H9 (cell line): ENCODE measurements at regions not wholly inside any gene's neighbourhood (a gene's known extent, or its start where the extent isn't known, plus 50 kb on each side); places are given as distances from the start of the nearest gene placed in this dataset.

Source experiments
- DNase-seq: peaks from one replicate; pipeline ENCODE4 v3.0.0-alpha.2; 2017
- H2AFZ ChIP-seq: one replicate; pipeline ENCODE4 v1.6.1; 2013; ENCODE audit warnings: mild to moderate bottlenecking, low read length, control low read depth, moderate library complexity
- H2AK5ac ChIP-seq: 2 replicates; pipeline ENCODE4 v1.6.1; 2013; ENCODE audit warnings: low read length, control low read depth, mixed read lengths; ENCODE audit not compliant: insufficient read length
- H2BK120ac ChIP-seq: one replicate; pipeline ENCODE4 v1.6.1; 2013; ENCODE audit warnings: low read depth, mild to moderate bottlenecking, low read length, control low read depth, inconsistent platforms; ENCODE audit not compliant: poor library complexity, severe bottlenecking
- H2BK12ac ChIP-seq: 2 replicates; pipeline ENCODE4 v1.6.1; 2013; ENCODE audit warnings: low read length, control low read depth, mixed read lengths, low read depth; ENCODE audit not compliant: insufficient read length
- H2BK15ac ChIP-seq: 2 replicates; pipeline ENCODE4 v1.6.1; 2013; ENCODE audit warnings: low read depth, low read length, control low read depth
- H2BK20ac ChIP-seq: one replicate; pipeline ENCODE4 v1.6.1; 2013; ENCODE audit warnings: low read depth, mild to moderate bottlenecking, low read length, control low read depth, inconsistent platforms; ENCODE audit not compliant: poor library complexity, severe bottlenecking
- H2BK5ac ChIP-seq: 2 replicates; pipeline ENCODE4 v1.6.1; 2013; ENCODE audit warnings: low read length, control low read depth, mixed read lengths; ENCODE audit not compliant: insufficient read length
- H3K14ac ChIP-seq: 2 replicates; pipeline ENCODE4 v1.6.1; 2013; ENCODE audit warnings: low read length, control low read depth; ENCODE audit not compliant: insufficient read depth
- H3K18ac ChIP-seq: 2 replicates; pipeline ENCODE4 v1.6.1; 2013; ENCODE audit warnings: low read depth, mild to moderate bottlenecking, mixed read lengths, low read length, control low read depth; ENCODE audit not compliant: insufficient read length
- H3K23ac ChIP-seq: 2 replicates; pipeline ENCODE4 v1.6.1; 2013; ENCODE audit warnings: low read length, control low read depth, mixed read lengths, low read depth; ENCODE audit not compliant: insufficient read length
- H3K23me2 ChIP-seq: 2 replicates; pipeline ENCODE4 v1.6.1; 2013; ENCODE audit warnings: low read depth, mild to moderate bottlenecking, mixed read lengths, low read length, control low read depth; ENCODE audit not compliant: insufficient read length, poor library complexity, severe bottlenecking
- H3K27ac ChIP-seq: 2 replicates; pipeline ENCODE4 v1.5.1; 2013; ENCODE audit warnings: low read length, control low read depth, mixed read lengths, low read depth; ENCODE audit not compliant: insufficient read length
- H3K27me3 ChIP-seq: 2 replicates; pipeline ENCODE4 v1.6.1; 2013; ENCODE audit warnings: low read length, control low read depth, inconsistent platforms; ENCODE audit not compliant: insufficient read depth
- H3K4ac ChIP-seq: 2 replicates; pipeline ENCODE4 v1.6.1; 2013; ENCODE audit warnings: low read depth, mild to moderate bottlenecking, control low read depth, inconsistent platforms, low read length, moderate library complexity
- H3K4me1 ChIP-seq: 2 replicates; pipeline ENCODE4 v1.6.1; 2013; ENCODE audit warnings: low read length, control low read depth, inconsistent platforms; ENCODE audit not compliant: insufficient read depth
- H3K4me2 ChIP-seq: 2 replicates; pipeline ENCODE4 v1.6.1; 2013; ENCODE audit warnings: low read length, control low read depth, mixed read lengths; ENCODE audit not compliant: insufficient read length, insufficient read depth
- H3K56ac ChIP-seq: 2 replicates; pipeline ENCODE4 v1.6.1; 2013; ENCODE audit warnings: low read depth, mild to moderate bottlenecking, mixed read lengths, low read length, control low read depth; ENCODE audit not compliant: insufficient read length
- H3K79me1 ChIP-seq: 2 replicates; pipeline ENCODE4 v1.6.1; 2013; ENCODE audit warnings: low read depth, mild to moderate bottlenecking, moderate library complexity, low read length, control low read depth, inconsistent platforms; ENCODE audit not compliant: insufficient read depth, poor library complexity, severe bottlenecking
- H3K79me2 ChIP-seq: 2 replicates; pipeline ENCODE4 v1.6.1; 2013; ENCODE audit warnings: low read length, control low read depth, inconsistent platforms; ENCODE audit not compliant: insufficient read depth
- H3K9ac ChIP-seq: 2 replicates; pipeline ENCODE4 v1.6.1; 2013; ENCODE audit warnings: low read length, control low read depth, mixed read lengths; ENCODE audit not compliant: insufficient read length; ENCODE audit errors: extremely low read depth
- H3K9me3 ChIP-seq: one replicate; pipeline ENCODE4 v1.6.1; 2013; ENCODE audit warnings: low read depth, low read length, inconsistent platforms; ENCODE audit not compliant: control insufficient read depth
- H3T11ph ChIP-seq: one replicate; pipeline ENCODE4 v1.6.1; 2013; ENCODE audit warnings: mild to moderate bottlenecking, low read length, control low read depth, inconsistent platforms
- H4K20me1 ChIP-seq: one replicate; pipeline ENCODE4 v1.6.1; 2013; ENCODE audit not compliant: control insufficient read depth, insufficient read length, insufficient read depth
- H4K5ac ChIP-seq: 2 replicates; pipeline ENCODE4 v1.6.1; 2013; ENCODE audit warnings: low read depth, mild to moderate bottlenecking, mixed read lengths, low read length, control low read depth; ENCODE audit not compliant: insufficient read length
- H4K8ac ChIP-seq: replicated peaks from 2 replicates; pipeline ENCODE4 v1.6.1; 2013; ENCODE audit warnings: low read length, control low read depth, mixed read lengths, low read depth; ENCODE audit not compliant: insufficient read length
- H4K91ac ChIP-seq: 2 replicates; pipeline ENCODE4 v1.6.1; 2013; ENCODE audit warnings: low read depth, mild to moderate bottlenecking, moderate library complexity, mixed read lengths, low read length, control low read depth; ENCODE audit not compliant: insufficient read length
- H3K27ac Mint-ChIP-seq, 3 experiments: 2 replicates in 2 of 3; 3 replicates in 1 of 3; pipeline ENCODE4 v1.8.0; 2020 to 2021; ENCODE audit warnings: mixed read lengths in 3 of 3, mild to moderate bottlenecking in 1 of 3, moderate library complexity in 1 of 3
- H3K27me3 Mint-ChIP-seq: 2 replicates; pipeline ENCODE4 v1.8.0; 2021; ENCODE audit warnings: low read depth, mild to moderate bottlenecking, moderate library complexity, mixed read lengths
- H3K36me3 Mint-ChIP-seq, 3 experiments: 2 replicates in 2 of 3; 3 replicates in 1 of 3; pipeline ENCODE4 v1.8.0; 2020 to 2021; ENCODE audit warnings: low read depth in 3 of 3, mixed read lengths in 3 of 3; ENCODE audit not compliant: insufficient read depth in 1 of 3
- H3K4me1 Mint-ChIP-seq, 2 experiments: 2 replicates each; pipeline ENCODE4 v1.8.0; 2020; ENCODE audit warnings: mixed read lengths in 2 of 2
- H3K4me3 Mint-ChIP-seq, 2 experiments: 2 replicates in 1 of 2; 3 replicates in 1 of 2; pipeline ENCODE4 v1.8.0; 2020 to 2021; ENCODE audit warnings: mild to moderate bottlenecking in 2 of 2, mixed read lengths in 2 of 2, moderate library complexity in 1 of 2
- H3K9me3 Mint-ChIP-seq, 2 experiments: 2 replicates in 1 of 2; 3 replicates in 1 of 2; pipeline ENCODE4 v1.8.0; 2020; ENCODE audit warnings: mild to moderate bottlenecking in 2 of 2, mixed read lengths in 2 of 2, moderate library complexity in 1 of 2
- WGBS: extraction: QIAGEN DNeasy Blood & Tissue Kit; methylation state at CpG from one replicate; pipeline ENCODE4 v1.1.7; 2013; ENCODE audit warnings: missing lambda C conversion rate, low lambda C conversion rate, mixed read lengths; ENCODE audit not compliant: insufficient read length; ENCODE audit errors: extremely low coverage; 5-methylcytosine and 5-hydroxymethylcytosine counted together
- TF ChIP-seq, protein P1 (sequence below): fragments of 200-600 bp; sonication (generic); conservative IDR thresholded peaks from 3 replicates; pipeline ENCODE4 v1.8.0; 2021; ENCODE audit warnings: antibody characterized with exemption, mild to moderate bottlenecking

DNA sequence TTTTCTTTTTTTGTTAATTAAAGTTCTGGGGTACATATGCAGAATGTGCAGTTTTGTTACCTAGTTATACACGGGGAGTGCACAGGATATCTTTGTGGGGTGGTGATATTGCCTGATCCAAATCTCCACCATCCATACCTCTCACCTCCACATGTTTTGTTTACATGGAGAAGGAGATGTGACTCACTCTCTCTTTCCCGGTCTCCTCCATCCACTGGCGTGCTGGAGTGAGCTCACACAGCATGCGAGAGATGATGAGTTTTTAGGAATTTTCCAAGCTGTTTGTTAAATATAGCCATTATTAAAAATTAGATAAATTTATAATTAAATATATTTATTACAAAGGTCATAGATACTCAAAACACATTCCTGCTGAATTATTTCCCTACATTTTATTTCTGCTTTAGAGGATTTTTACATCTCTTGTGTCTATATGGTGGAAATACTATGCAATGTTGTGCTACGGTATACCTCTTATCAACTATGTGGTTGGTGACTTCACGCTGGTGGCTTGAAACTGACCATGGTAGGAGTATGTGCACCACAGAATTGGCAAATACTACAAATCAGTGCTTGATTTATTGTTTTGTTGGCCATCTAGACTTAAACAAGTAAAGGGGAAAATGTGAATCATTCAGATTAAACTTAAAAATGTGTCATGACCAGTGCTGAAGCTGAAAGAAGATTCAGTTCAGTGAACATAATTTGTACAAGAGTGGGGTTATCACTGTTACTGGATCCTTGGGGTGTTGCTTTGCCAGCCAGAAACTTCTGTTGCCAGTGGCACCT, 107.9 kb upstream of the FAM180A start:
- H4K20me1 ChIP-seq, result no peaks in the 10 kb centered on the region
- Mint-ChIP-seq H3K4me1 (peaks cover 6 to 9% of the 10 kb centered on the region in 2 experiments), H3K4me3 (no peak overlapping the region), H3K27me3 (no peaks in the 10 kb centered on the region; the same call in 1 of the 2 replicates), H3K36me3 (peaks cover 0 to 9% (median 4%) of the 10 kb centered on the region in 3 experiments; a peak in 4 of 7 replicates), H3K9me3 (peaks cover 7 to 23% of the 10 kb centered on the region in 2 experiments; a peak in 4 of 5 replicates), H3K27ac (no peak overlapping the region)
- no peak overlapping the region for H3K4me2 ChIP-seq
- no peak overlapping the region for H3K18ac ChIP-seq
- no peak overlapping the region for H3K23ac ChIP-seq
- H2BK120ac ChIP-seq, result no peak overlapping the region
- H3K9me3 ChIP-seq, result no peaks in the 10 kb centered on the region
- no peak overlapping the region for H2BK20ac ChIP-seq
- no peak overlapping the region for H2BK12ac ChIP-seq
- H2AK5ac ChIP-seq, result no peak overlapping the region
- H2BK15ac ChIP-seq, result no peak overlapping the region
- H2BK5ac ChIP-seq, result no peak overlapping the region
- H3T11ph ChIP-seq, result no peak overlapping the region
- peaks cover 4% of the 10 kb centered on the region; the same call in 1 of the 2 replicates for H3K4me1 ChIP-seq
- H3K79me1 ChIP-seq, result no peaks in the 10 kb centered on the region
- TF ChIP-seq, protein P1, sequence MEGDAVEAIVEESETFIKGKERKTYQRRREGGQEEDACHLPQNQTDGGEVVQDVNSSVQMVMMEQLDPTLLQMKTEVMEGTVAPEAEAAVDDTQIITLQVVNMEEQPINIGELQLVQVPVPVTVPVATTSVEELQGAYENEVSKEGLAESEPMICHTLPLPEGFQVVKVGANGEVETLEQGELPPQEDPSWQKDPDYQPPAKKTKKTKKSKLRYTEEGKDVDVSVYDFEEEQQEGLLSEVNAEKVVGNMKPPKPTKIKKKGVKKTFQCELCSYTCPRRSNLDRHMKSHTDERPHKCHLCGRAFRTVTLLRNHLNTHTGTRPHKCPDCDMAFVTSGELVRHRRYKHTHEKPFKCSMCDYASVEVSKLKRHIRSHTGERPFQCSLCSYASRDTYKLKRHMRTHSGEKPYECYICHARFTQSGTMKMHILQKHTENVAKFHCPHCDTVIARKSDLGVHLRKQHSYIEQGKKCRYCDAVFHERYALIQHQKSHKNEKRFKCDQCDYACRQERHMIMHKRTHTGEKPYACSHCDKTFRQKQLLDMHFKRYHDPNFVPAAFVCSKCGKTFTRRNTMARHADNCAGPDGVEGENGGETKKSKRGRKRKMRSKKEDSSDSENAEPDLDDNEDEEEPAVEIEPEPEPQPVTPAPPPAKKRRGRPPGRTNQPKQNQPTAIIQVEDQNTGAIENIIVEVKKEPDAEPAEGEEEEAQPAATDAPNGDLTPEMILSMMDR, result no peak
- no peak overlapping the region for H4K91ac ChIP-seq
- H4K5ac ChIP-seq, result no peak overlapping the region
- no peak overlapping the region for H3K27ac ChIP-seq
- no peaks in the 10 kb centered on the region for H3K27me3 ChIP-seq
- H3K56ac ChIP-seq, result no peak overlapping the region
- no CpG with 5 or more reads among the region's 6 CpGs for WGBS
- no peaks in the 10 kb centered on the region for H3K23me2 ChIP-seq
- no peak overlapping the region for H3K14ac ChIP-seq
- no peak for DNase-seq
- no peak overlapping the region for H3K9ac ChIP-seq
- no peak overlapping the region for H4K8ac ChIP-seq
- H3K4ac ChIP-seq, result no peak overlapping the region
- no peak overlapping the region for H2AFZ ChIP-seq
- H3K79me2 ChIP-seq, result no peaks in the 10 kb centered on the region
